Liver (tissue), 8 donors: ENCODE measurements at regions not wholly inside any gene's neighbourhood (a gene's known extent, or its start where the extent isn't known, plus 50 kb on each side); places are given as distances from the start of the nearest gene placed in this dataset.
A peak's percentile ranks its signal among the peaks of the same experiment; 100 is the strongest.

Source experiments
- DNase-seq: peaks from one replicate; pipeline ENCODE4 v3.0.0-alpha.2; 2017; ENCODE audit warnings: low spot score
- H3K27ac ChIP-seq, 2 donors: one replicate each; pipeline ENCODE4 v1.7.0; 2013; ENCODE audit warnings: inconsistent platforms in 2 of 2, low read length in 2 of 2, control low read depth in 1 of 2, low read depth in 1 of 2, mild to moderate bottlenecking in 1 of 2
- H3K27me3 ChIP-seq, 4 donors: one replicate each; pipeline versions ENCODE4 v1.6.1 to v1.7.0; 2013; ENCODE audit warnings: low read length in 3 of 4, inconsistent platforms in 1 of 4, mild to moderate bottlenecking in 1 of 4, moderate library complexity in 1 of 4; ENCODE audit not compliant: control insufficient read depth in 4 of 4, insufficient read depth in 4 of 4
- H3K36me3 ChIP-seq, 4 donors: one replicate each; pipeline versions ENCODE4 v1.6.1 to v1.7.0; 2013; ENCODE audit warnings: low read length in 3 of 4, mild to moderate bottlenecking in 3 of 4, low read depth in 1 of 4, moderate library complexity in 1 of 4; ENCODE audit not compliant: control insufficient read depth in 4 of 4, insufficient read depth in 3 of 4
- H3K4me1 ChIP-seq, 4 donors: one replicate each; pipeline versions ENCODE4 v1.6.1 to v1.7.0; 2013; ENCODE audit warnings: low read length in 3 of 4, mild to moderate bottlenecking in 3 of 4, moderate library complexity in 1 of 4; ENCODE audit not compliant: control insufficient read depth in 4 of 4, insufficient read depth in 4 of 4
- H3K4me3 ChIP-seq, 3 donors: one replicate each; pipeline versions ENCODE4 v1.6.1 to v1.7.0; 2013; ENCODE audit warnings: low read length in 3 of 3, control low read depth in 1 of 3, low read depth in 1 of 3, mild to moderate bottlenecking in 1 of 3
- H3K9ac ChIP-seq, 2 donors: one replicate each; pipeline ENCODE4 v1.7.0; 2013; ENCODE audit warnings: low read length in 2 of 2, mild to moderate bottlenecking in 2 of 2, moderate library complexity in 2 of 2, control low read depth in 1 of 2, low read depth in 1 of 2
- H3K9me3 ChIP-seq, 4 donors: one replicate each; pipeline versions ENCODE4 v1.6.1 to v1.7.0; 2013; ENCODE audit warnings: low read length in 3 of 4; ENCODE audit not compliant: control insufficient read depth in 4 of 4
- ATF3 ChIP-seq: IDR thresholded peaks from 2 replicates; pipeline ENCODE4 v1.6.1; 2016; ENCODE audit warnings: antibody characterized with exemption
- CTCF ChIP-seq: fragments of 150-350 bp; IDR thresholded peaks from 2 replicates; pipeline ENCODE4 v1.5.1; 2017; ENCODE audit warnings: improper control_type of control experiment, low read depth, low read length; ENCODE audit not compliant: missing input control
- EGR1 ChIP-seq, 2 donors: IDR thresholded peaks; 2 replicates each; pipeline ENCODE4 v1.6.1; 2016 to 2018; ENCODE audit warnings: antibody characterized with exemption in 2 of 2, low read depth in 2 of 2
- FOXA1 ChIP-seq: IDR thresholded peaks from 2 replicates; pipeline ENCODE4 v1.6.1; 2016; ENCODE audit warnings: antibody characterized with exemption
- FOXA2 ChIP-seq: IDR thresholded peaks from 2 replicates; pipeline ENCODE4 v1.6.1; 2016; ENCODE audit warnings: antibody characterized with exemption
- GABPA ChIP-seq, 2 donors: IDR thresholded peaks in 1 of 2; conservative IDR thresholded peaks in 1 of 2; 2 replicates each; pipeline ENCODE4 v1.6.1; 2016; ENCODE audit warnings: antibody characterized with exemption in 2 of 2, mild to moderate bottlenecking in 1 of 2, moderate library complexity in 1 of 2
- HNF4A ChIP-seq, 2 donors: conservative IDR thresholded peaks; 2 replicates each; pipeline ENCODE4 v1.6.1; 2016; ENCODE audit warnings: antibody characterized with exemption in 2 of 2, mild to moderate bottlenecking in 2 of 2
- HNF4G ChIP-seq: IDR thresholded peaks from 2 replicates; pipeline ENCODE4 v1.6.1; 2016; ENCODE audit warnings: antibody characterized with exemption
- JUND ChIP-seq, 2 donors: IDR thresholded peaks; 2 replicates each; pipeline ENCODE4 v1.6.1; 2016; ENCODE audit warnings: antibody characterized with exemption in 2 of 2
- MAX ChIP-seq: IDR thresholded peaks from 2 replicates; pipeline ENCODE4 v1.6.1; 2016; ENCODE audit warnings: antibody characterized with exemption
- NR2F2 ChIP-seq: IDR thresholded peaks from 2 replicates; pipeline ENCODE4 v1.6.1; 2016; ENCODE audit warnings: antibody characterized with exemption
- RAD21 ChIP-seq, 2 donors: IDR thresholded peaks; 2 replicates each; pipeline ENCODE4 v1.6.1; 2016; ENCODE audit warnings: antibody characterized with exemption in 2 of 2, mild to moderate bottlenecking in 2 of 2
- REST ChIP-seq: IDR thresholded peaks from 2 replicates; pipeline ENCODE4 v1.6.1; 2016; ENCODE audit warnings: antibody characterized with exemption, mild to moderate bottlenecking
- RXRA ChIP-seq, 2 donors: IDR thresholded peaks; 2 replicates each; pipeline ENCODE4 v1.6.1; 2017 to 2018; ENCODE audit warnings: antibody characterized with exemption in 2 of 2, mild to moderate bottlenecking in 1 of 2
- SP1 ChIP-seq: IDR thresholded peaks from 2 replicates; pipeline ENCODE4 v1.6.1; 2018; ENCODE audit warnings: antibody characterized with exemption, mild to moderate bottlenecking
- TAF1 ChIP-seq: conservative IDR thresholded peaks from 2 replicates; pipeline ENCODE4 v1.6.1; 2016; ENCODE audit warnings: antibody characterized with exemption, mild to moderate bottlenecking
- YY1 ChIP-seq: IDR thresholded peaks from 2 replicates; pipeline ENCODE4 v1.6.1; 2016; ENCODE audit warnings: antibody characterized with exemption, mild to moderate bottlenecking
- ZBTB33 ChIP-seq: IDR thresholded peaks from 2 replicates; pipeline ENCODE4 v1.6.1; 2016; ENCODE audit warnings: antibody characterized with exemption
- WGBS: extraction: QIAGEN DNeasy Blood & Tissue Kit; methylation state at CpG from one replicate; pipeline ENCODE4 v1.1.7; 2013; 5-methylcytosine and 5-hydroxymethylcytosine counted together
- donor health status: healthy.
- donor health status: healthy.
- donor health status: healthy.
- donor health status: healthy.
- donor health status: healthy.

GRCh38 chr11:91935120-91935519 lies 289.5 kb upstream of the FAT3 start:
- no peak overlapping the region for H3K9ac ChIP-seq
- peaks cover 0 to 6% (median 5%) of the 10 kb centered on the region in 4 donors for H3K4me1 ChIP-seq
- no peaks in the 10 kb centered on the region for H3K9me3 ChIP-seq
- no peak overlapping the region for H3K4me3 ChIP-seq
- no peak overlapping the region for H3K27ac ChIP-seq
- DNase-seq: no peak
- H3K27me3 ChIP-seq: no peaks in the 10 kb centered on the region
- H3K36me3 ChIP-seq: no peaks in the 10 kb centered on the region
- no peak for TF ChIP-seq REST
- WGBS: 90% methylated on average over 3 of the region's 3 CpGs

- Histone ChIP-seq H3K4me3 (no peak overlapping the region), H3K27me3 (no peaks in the 10 kb centered on the region), H3K36me3 (no peaks in the 10 kb centered on the region), H3K9me3 (no peaks in the 10 kb centered on the region), H3K27ac (peak overlapping the region in 1 of 2 donors; percentile 31), H3K9ac (no peak overlapping the region), H3K4me1 (peaks cover 0 to 6% (median 5%) of the 10 kb centered on the region in 4 donors)
- 47% methylated on average over 11 of the region's 11 CpGs for WGBS
- DNase-seq: no peak
- TF ChIP-seq JUND (IDR thresholded peaks at IDR 0.05) (peak in 1 of 2 donors; percentile 22), RXRA (IDR thresholded peaks at IDR 0.05) (peak in 1 of 2 donors; percentile 50), REST (peak; percentile 17), MAX (no peak), GABPA (IDR thresholded peaks at IDR 0.05 in 1 of 2, conservative IDR thresholded peaks at IDR 0.05 in 1 of 2) (no peak), YY1 (peak; percentile 22), ZBTB33 (peak; percentile 16), HNF4A (conservative IDR thresholded peaks at IDR 0.05) (peak; percentile 37 to 67), RAD21 (IDR thresholded peaks at IDR 0.05) (peak in 1 of 2 donors; percentile 12), TAF1 (no peak), EGR1 (IDR thresholded peaks at IDR 0.05; ENCODE audit: low read depth in 2 of 2) (no peak), ATF3 (no peak), FOXA2 (peak; percentile 25), NR2F2 (no peak), FOXA1 (no peak), HNF4G (no peak), CTCF (no peak), SP1 (no peak)
Measured at GRCh38 chr11:91932151-91932821, 292.3 kb upstream of the FAT3 start.
